Hepatocyte (in vitro differentiated cells): ENCODE measurements at regions not wholly inside any gene's neighbourhood (a gene's known extent, or its start where the extent isn't known, plus 50 kb on each side); places are given as distances from the start of the nearest gene placed in this dataset.
"Not testable (repeated sequence)": the region's sequence is repeated elsewhere in the genome, so short reads cannot be mapped to it uniquely, and the experiment has no call there.

Source experiments
- DNase-seq: peaks from one replicate; pipeline ENCODE4 v3.0.0-alpha.2; 2016; ENCODE audit warnings: low spot score
- H2AFZ ChIP-seq: fragments of 200-600 bp; sonication (generic); 2 replicates; pipeline ENCODE4 v1.6.0; 2016; ENCODE audit warnings: antibody characterized with exemption, mild to moderate bottlenecking
- H3K27ac ChIP-seq: fragments of 200-600 bp; sonication (generic); 2 replicates; pipeline ENCODE4 v1.5.1; 2016; ENCODE audit warnings: mild to moderate bottlenecking
- H3K27me3 ChIP-seq: fragments of 200-600 bp; sonication (generic); 2 replicates; pipeline ENCODE4 v1.6.1; 2016
- H3K36me3 ChIP-seq: fragments of 200-600 bp; sonication (generic); replicated peaks from 2 replicates; pipeline ENCODE4 v1.5.1; 2016; ENCODE audit warnings: low read depth; ENCODE audit not compliant: insufficient read depth
- H3K4me1 ChIP-seq: fragments of 200-600 bp; sonication (generic); 2 replicates; pipeline ENCODE4 v1.5.1; 2016; ENCODE audit warnings: mild to moderate bottlenecking, moderate library complexity; ENCODE audit not compliant: insufficient read depth
- H3K4me2 ChIP-seq: fragments of 200-600 bp; sonication (generic); 2 replicates; pipeline ENCODE4 v1.6.0; 2016
- H3K4me3 ChIP-seq: fragments of 200-600 bp; sonication (generic); 2 replicates; pipeline ENCODE4 v1.5.1; 2016; ENCODE audit warnings: mild to moderate bottlenecking
- H3K79me2 ChIP-seq: fragments of 200-600 bp; sonication (generic); 2 replicates; pipeline ENCODE4 v1.6.0; 2017; ENCODE audit warnings: mild to moderate bottlenecking
- H3K9me2 ChIP-seq: fragments of 200-600 bp; sonication (generic); replicated peaks from 2 replicates; pipeline ENCODE4 v1.6.0; 2017; ENCODE audit warnings: mild to moderate bottlenecking; ENCODE audit not compliant: insufficient read depth
- H3K9me3 ChIP-seq: fragments of 200-600 bp; sonication (generic); 2 replicates; pipeline ENCODE4 v1.5.1; 2016; ENCODE audit warnings: low read depth, mild to moderate bottlenecking
- H4K20me1 ChIP-seq: fragments of 200-600 bp; sonication (generic); 2 replicates; pipeline ENCODE4 v1.6.0; 2016; ENCODE audit warnings: mild to moderate bottlenecking; ENCODE audit not compliant: insufficient read depth, poor library complexity, severe bottlenecking
- EZH2 ChIP-seq: fragments of 200-600 bp; sonication (generic); IDR thresholded peaks from 2 replicates; pipeline ENCODE4 v1.6.1; 2016; ENCODE audit warnings: antibody characterized with exemption, mild to moderate bottlenecking, borderline replicate concordance
- EZH2phosphoT487 ChIP-seq: fragments of 200-600 bp; sonication (generic); IDR thresholded peaks from one replicate; pipeline ENCODE4 v1.6.1; 2018; ENCODE audit warnings: antibody characterized with exemption, mild to moderate bottlenecking, low read depth, moderate library complexity; ENCODE audit not compliant: unreplicated experiment, severe bottlenecking
- WGBS: methylation state at CpG from one replicate; pipeline ENCODE4 v1.1.6; 2016; ENCODE audit warnings: low lambda C conversion rate; ENCODE audit errors: missing lambda C conversion rate; 5-methylcytosine and 5-hydroxymethylcytosine counted together
- TF ChIP-seq, protein P1 (sequence below): fragments of 200-600 bp; sonication (generic); IDR thresholded peaks from 2 replicates; pipeline ENCODE4 v1.5.1; 2016; ENCODE audit warnings: antibody characterized with exemption, mild to moderate bottlenecking; ENCODE audit not compliant: poor library complexity

DNA sequence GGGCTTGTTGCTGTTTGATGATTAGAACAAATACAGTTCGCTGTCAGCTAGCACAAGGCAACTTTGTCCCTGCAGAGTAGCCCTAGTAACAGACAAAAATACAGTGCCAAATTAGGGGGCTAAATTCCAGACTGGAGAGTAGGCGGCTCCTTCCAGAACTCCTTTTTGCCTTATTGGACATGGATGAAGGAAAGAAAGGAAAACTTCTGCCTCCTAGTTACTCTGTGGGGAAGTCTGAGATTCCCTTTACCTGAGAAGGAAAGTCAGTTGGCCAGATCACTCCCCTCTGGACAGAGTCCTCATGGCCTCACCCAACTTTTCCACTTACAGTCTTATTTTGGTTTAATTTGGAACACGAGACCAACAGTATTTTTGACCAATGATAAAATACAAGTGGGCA, 140.5 kb upstream of the ADAMTS3 start:
- Histone ChIP-seq H3K4me2 (no peak overlapping the region), H3K27ac (no peak overlapping the region), H3K27me3 (no peaks in the 10 kb centered on the region), H3K36me3 (no peaks in the 10 kb centered on the region), H3K4me1 (no peaks in the 10 kb centered on the region), H3K79me2 (no peaks in the 10 kb centered on the region), H4K20me1 (no peaks in the 10 kb centered on the region), H2AFZ (no peak overlapping the region), H3K9me3 (no peaks in the 10 kb centered on the region), H3K9me2 (no peaks in the 10 kb centered on the region), H3K4me3 (no peak overlapping the region)
- TF ChIP-seq, protein P1, sequence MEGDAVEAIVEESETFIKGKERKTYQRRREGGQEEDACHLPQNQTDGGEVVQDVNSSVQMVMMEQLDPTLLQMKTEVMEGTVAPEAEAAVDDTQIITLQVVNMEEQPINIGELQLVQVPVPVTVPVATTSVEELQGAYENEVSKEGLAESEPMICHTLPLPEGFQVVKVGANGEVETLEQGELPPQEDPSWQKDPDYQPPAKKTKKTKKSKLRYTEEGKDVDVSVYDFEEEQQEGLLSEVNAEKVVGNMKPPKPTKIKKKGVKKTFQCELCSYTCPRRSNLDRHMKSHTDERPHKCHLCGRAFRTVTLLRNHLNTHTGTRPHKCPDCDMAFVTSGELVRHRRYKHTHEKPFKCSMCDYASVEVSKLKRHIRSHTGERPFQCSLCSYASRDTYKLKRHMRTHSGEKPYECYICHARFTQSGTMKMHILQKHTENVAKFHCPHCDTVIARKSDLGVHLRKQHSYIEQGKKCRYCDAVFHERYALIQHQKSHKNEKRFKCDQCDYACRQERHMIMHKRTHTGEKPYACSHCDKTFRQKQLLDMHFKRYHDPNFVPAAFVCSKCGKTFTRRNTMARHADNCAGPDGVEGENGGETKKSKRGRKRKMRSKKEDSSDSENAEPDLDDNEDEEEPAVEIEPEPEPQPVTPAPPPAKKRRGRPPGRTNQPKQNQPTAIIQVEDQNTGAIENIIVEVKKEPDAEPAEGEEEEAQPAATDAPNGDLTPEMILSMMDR, result no peak
- TF ChIP-seq EZH2, result no peak
- TF ChIP-seq EZH2phosphoT487, result no peak
- 78% methylated on average over 3 of the region's 3 CpGs for WGBS
- DNase-seq, result no peak

DNA sequence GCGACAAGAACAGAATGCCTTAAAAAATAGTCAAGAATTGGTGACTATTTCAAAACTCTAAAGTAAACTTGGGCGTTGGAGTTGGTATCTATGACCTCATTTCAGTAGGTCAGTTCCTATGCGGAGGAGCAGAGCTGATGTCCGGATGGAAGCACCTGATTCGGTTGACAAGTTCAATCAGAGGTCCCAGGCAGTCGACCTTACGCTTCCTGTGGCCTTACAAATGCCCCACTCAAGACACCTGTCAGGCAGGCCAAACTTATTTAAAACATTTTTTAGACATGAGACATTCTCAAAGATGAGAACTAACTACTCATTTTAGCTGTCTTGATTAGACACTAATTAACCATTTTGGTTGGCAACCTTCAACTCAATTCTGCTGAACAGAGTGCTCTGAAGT, 137.7 kb upstream of the ADAMTS3 start:
- TF ChIP-seq EZH2phosphoT487, result no peak
- no peak overlapping the region for H3K4me3 ChIP-seq
- no peak for DNase-seq
- H2AFZ ChIP-seq, result no peak overlapping the region
- H3K4me1 ChIP-seq, result no peaks in the 10 kb centered on the region
- 79% methylated on average over 7 of the region's 7 CpGs for WGBS
- H3K9me2 ChIP-seq, result no peaks in the 10 kb centered on the region
- H4K20me1 ChIP-seq, result no peaks in the 10 kb centered on the region
- H3K79me2 ChIP-seq, result no peaks in the 10 kb centered on the region
- no peaks in the 10 kb centered on the region for H3K9me3 ChIP-seq
- H3K4me2 ChIP-seq, result no peak overlapping the region
- no peaks in the 10 kb centered on the region for H3K36me3 ChIP-seq
- no peak overlapping the region for H3K27ac ChIP-seq
- H3K27me3 ChIP-seq, result no peaks in the 10 kb centered on the region

DNA sequence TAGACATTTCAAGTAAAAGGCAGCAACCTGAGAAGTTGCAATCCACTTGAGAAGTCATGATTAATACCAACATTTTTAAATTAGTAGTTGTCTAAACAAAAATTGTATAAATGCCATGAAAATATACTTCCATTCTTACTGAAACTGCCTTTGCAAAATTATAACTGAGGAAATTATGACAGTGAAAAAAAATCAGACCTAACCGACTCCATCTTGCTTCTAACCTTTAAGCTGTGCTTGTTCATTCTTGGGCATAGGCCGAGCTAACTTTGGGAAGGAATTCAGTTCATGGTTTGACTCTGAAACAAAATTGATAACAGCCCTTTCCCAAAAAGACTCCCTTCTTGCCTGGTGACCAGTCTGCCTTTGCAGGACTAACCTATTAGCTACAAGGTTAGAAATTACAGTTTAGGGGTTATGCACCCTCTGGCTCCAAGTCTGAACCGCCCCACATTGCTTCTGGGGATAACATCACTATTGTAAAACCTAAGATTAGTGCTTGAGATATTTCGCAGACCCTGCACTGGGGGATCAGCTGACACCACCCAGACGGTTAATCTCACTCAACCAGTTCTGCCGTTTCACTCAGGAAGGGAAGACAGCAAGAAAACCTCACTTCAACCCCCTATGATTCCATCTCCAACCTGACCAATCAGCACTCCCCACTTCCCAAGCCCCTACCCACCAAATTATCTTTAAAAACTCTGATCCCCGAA, 136.1 kb upstream of the ADAMTS3 start:
- DNase-seq, H3K9me3 ChIP-seq, H3K27ac ChIP-seq, H3K4me2 ChIP-seq, H3K4me3 ChIP-seq, H3K36me3 ChIP-seq, H4K20me1 ChIP-seq, H3K4me1 ChIP-seq, H3K27me3 ChIP-seq, H2AFZ ChIP-seq, H3K9me2 ChIP-seq, H3K79me2 ChIP-seq: not testable (repeated sequence)
- 33% methylated on average over 7 of the region's 7 CpGs for WGBS

DNA sequence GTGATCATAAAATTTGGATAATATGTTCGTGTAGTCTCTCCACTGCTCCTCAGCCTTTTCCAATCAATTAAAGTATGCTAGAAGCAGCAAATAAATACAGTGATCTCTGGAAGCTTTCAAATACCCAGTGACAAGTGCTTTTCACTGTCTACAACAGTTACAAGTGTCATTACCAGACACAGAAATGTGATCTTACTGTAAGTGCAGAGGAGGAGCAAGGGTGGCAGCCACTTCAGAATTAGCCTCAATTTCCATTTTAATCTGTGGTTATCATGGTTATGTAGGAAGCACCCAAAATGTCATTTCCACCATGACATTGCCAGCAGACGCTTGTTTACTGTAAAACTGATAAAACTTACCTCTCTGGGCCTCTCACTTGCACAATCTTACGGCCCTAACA, 133.9 kb upstream of the ADAMTS3 start:
- Histone ChIP-seq H3K9me2 (no peaks in the 10 kb centered on the region), H3K4me1 (no peaks in the 10 kb centered on the region), H3K4me2 (no peak overlapping the region), H2AFZ (no peak overlapping the region), H3K36me3 (no peaks in the 10 kb centered on the region), H3K27ac (no peak overlapping the region), H3K79me2 (no peaks in the 10 kb centered on the region), H3K27me3 (no peaks in the 10 kb centered on the region), H3K9me3 (no peaks in the 10 kb centered on the region), H3K4me3 (no peak overlapping the region), H4K20me1 (no peaks in the 10 kb centered on the region)
- DNase-seq, result no peak
- TF ChIP-seq EZH2phosphoT487 (no peak), EZH2 (no peak)
- TF ChIP-seq, protein P1, result no peak
- 71% methylated on average over 3 of the region's 3 CpGs for WGBS
